H1 (cell line): ENCODE measurements at regions not wholly inside any gene's neighbourhood (a gene's known extent, or its start where the extent isn't known, plus 50 kb on each side); places are given as distances from the start of the nearest gene placed in this dataset.

Experiments
- CTCF ChIA-PET: fragments of 300-600 bp; sonication (Branson Sonifier 250); formaldehyde crosslinking; loops from one replicate; lab custom pipeline; 2021; ENCODE audit not compliant: partially characterized antibody; lab: Charles Lee
- POLR2A ChIA-PET: fragments of 300-600 bp; sonication (Branson Sonifier 250); formaldehyde crosslinking; loops from one replicate; lab custom pipeline; 2021; ENCODE audit warnings: inconsistent platforms; ENCODE audit not compliant: partially characterized antibody; lab: Charles Lee
- DNase-seq, 2 experiments: peaks; one replicate each; pipeline versions ENCODE4 v3.0.0 to v3.0.0-alpha.2; 2010 to 2022; ENCODE audit warnings: low spot score in 2 of 2, low read depth in 1 of 2, mixed read lengths in 1 of 2
- FAIRE-seq: peaks from 2 replicates; lab custom pipeline; 2011; peaks lifted over from hg19 to GRCh38; lab: Jason Lieb, UNC
- H2AFZ ChIP-seq: 2 replicates; pipeline ENCODE4 v1.8.1; 2012; ENCODE audit warnings: low read length, inconsistent platforms
- H2AK5ac ChIP-seq: 2 replicates; pipeline ENCODE4 v1.6.1; 2013; ENCODE audit warnings: low read depth, low read length
- H2BK120ac ChIP-seq: replicated peaks from 2 replicates; pipeline ENCODE3; 2013; ENCODE audit warnings: low read depth, low read length, inconsistent platforms
- H2BK12ac ChIP-seq: 2 replicates; pipeline ENCODE4 v1.6.1; 2013; ENCODE audit warnings: low read depth, low read length
- H2BK15ac ChIP-seq: 2 replicates; pipeline ENCODE4 v1.6.1; 2013; ENCODE audit warnings: low read length
- H2BK20ac ChIP-seq: 2 replicates; pipeline ENCODE4 v1.6.1; 2013; ENCODE audit warnings: low read length
- H2BK5ac ChIP-seq: 2 replicates; pipeline ENCODE4 v1.6.1; 2013; ENCODE audit warnings: low read depth, low read length
- H3K14ac ChIP-seq: 2 replicates; pipeline ENCODE4 v1.6.1; 2013; ENCODE audit warnings: inconsistent platforms; ENCODE audit not compliant: insufficient read length
- H3K18ac ChIP-seq: 2 replicates; pipeline ENCODE4 v1.6.1; 2013; ENCODE audit warnings: low read length; ENCODE audit errors: extremely low read depth
- H3K23ac ChIP-seq: 2 replicates; pipeline ENCODE4 v1.6.1; 2013; ENCODE audit warnings: inconsistent platforms; ENCODE audit not compliant: insufficient read length
- H3K23me2 ChIP-seq: 2 replicates; pipeline ENCODE4 v1.6.1; 2013; ENCODE audit warnings: low read depth, low read length
- H3K27ac ChIP-seq: 2 replicates; pipeline ENCODE4 v1.6.1; 2011; ENCODE audit warnings: low read depth, low read length, inconsistent platforms
- H3K27me3 ChIP-seq, 4 experiments: replicated peaks in 1 of 4; 1 replicate in 1 of 4; 2 replicates in 3 of 4; pipeline versions ENCODE4 v1.6.1 to v1.8.1; 2011 to 2013; ENCODE audit warnings: low read length in 3 of 4, mild to moderate bottlenecking in 3 of 4, inconsistent platforms in 2 of 4, mixed read lengths in 2 of 4, moderate library complexity in 1 of 4; ENCODE audit not compliant: control insufficient read depth in 3 of 4, insufficient read depth in 3 of 4; ENCODE audit errors: extremely low read depth in 1 of 4
- H3K36me3 ChIP-seq, 4 experiments: 2 replicates each; pipeline versions ENCODE4 v1.6.1 to v1.8.1; 2011 to 2013; ENCODE audit warnings: mild to moderate bottlenecking in 4 of 4, low read length in 3 of 4, moderate library complexity in 2 of 4, control low read depth in 1 of 4, inconsistent platforms in 1 of 4; ENCODE audit not compliant: insufficient read depth in 4 of 4, control insufficient read depth in 2 of 4
- H3K4ac ChIP-seq: replicated peaks from 2 replicates; pipeline ENCODE3; 2013; ENCODE audit warnings: low read length, low read depth, mixed read lengths, inconsistent platforms; ENCODE audit not compliant: insufficient read length
- H3K4me1 ChIP-seq, 4 experiments: replicated peaks in 1 of 4; 1 replicate in 1 of 4; 2 replicates in 3 of 4; pipeline versions ENCODE4 v1.6.1 to v1.8.1; 2011 to 2013; ENCODE audit warnings: low read length in 3 of 4, inconsistent platforms in 2 of 4, mixed read lengths in 1 of 4; ENCODE audit not compliant: insufficient read depth in 4 of 4, control insufficient read depth in 3 of 4
- H3K4me2 ChIP-seq, 2 experiments: 2 replicates each; pipeline versions ENCODE4 v1.6.1 to v1.8.1; 2011 to 2013; ENCODE audit warnings: low read depth in 2 of 2, low read length in 2 of 2, control low read depth in 1 of 2, inconsistent platforms in 1 of 2, mild to moderate bottlenecking in 1 of 2; ENCODE audit not compliant: insufficient read depth in 1 of 2
- H3K4me3 ChIP-seq, 4 experiments: fragments of 200-600, 300-600 bp in 1 of 4; sonication (generic), shearing (Covaris generic), sonication (Bioruptor Twin) in 1 of 4; 2 replicates each; pipeline versions ENCODE4 v1.5.1 to v1.8.1; 2011 to 2016; ENCODE audit warnings: low read length in 4 of 4, low read depth in 3 of 4, control low read depth in 2 of 4, inconsistent platforms in 2 of 4, mild to moderate bottlenecking in 2 of 4, mixed read lengths in 1 of 4, moderate library complexity in 1 of 4; ENCODE audit not compliant: insufficient read depth in 2 of 4; ENCODE audit errors: extremely low read depth in 1 of 4
- H3K56ac ChIP-seq: replicated peaks from 2 replicates; pipeline ENCODE3; 2013; ENCODE audit warnings: low read depth, mild to moderate bottlenecking, mixed read lengths, low read length, inconsistent platforms; ENCODE audit not compliant: insufficient read length
- H3K79me1 ChIP-seq: 2 replicates; pipeline ENCODE4 v1.6.1; 2013; ENCODE audit warnings: low read depth, low read length, control low read depth
- H3K79me2 ChIP-seq, 2 experiments: 2 replicates each; pipeline versions ENCODE4 v1.6.1 to v1.8.1; 2012 to 2013; ENCODE audit warnings: low read length in 2 of 2, mild to moderate bottlenecking in 2 of 2, inconsistent platforms in 1 of 2; ENCODE audit not compliant: insufficient read depth in 2 of 2, control insufficient read depth in 1 of 2
- H3K9ac ChIP-seq, 4 experiments: replicated peaks in 1 of 4; 1 replicate in 1 of 4; 2 replicates in 3 of 4; pipeline versions ENCODE4 v1.6.1 to v1.8.1; 2011 to 2013; ENCODE audit warnings: low read depth in 3 of 4, low read length in 3 of 4, control low read depth in 2 of 4, mild to moderate bottlenecking in 2 of 4, moderate library complexity in 2 of 4, inconsistent platforms in 1 of 4; ENCODE audit errors: extremely low read depth in 1 of 4
- H3K9me3 ChIP-seq, 2 experiments: 2 replicates each; pipeline versions ENCODE4 v1.6.1 to v1.8.1; 2012 to 2013; ENCODE audit warnings: mild to moderate bottlenecking in 2 of 2, moderate library complexity in 2 of 2, control low read depth in 1 of 2, inconsistent platforms in 1 of 2, low read depth in 1 of 2, low read length in 1 of 2, mixed read lengths in 1 of 2; ENCODE audit not compliant: insufficient read depth in 2 of 2
- H4K20me1 ChIP-seq, 2 experiments: replicated peaks in 1 of 2; 2 replicates each; pipeline versions ENCODE3 to v1.8.1; 2011 to 2013; ENCODE audit warnings: inconsistent platforms in 2 of 2, low read length in 2 of 2, mild to moderate bottlenecking in 1 of 2; ENCODE audit not compliant: insufficient read depth in 2 of 2, control insufficient read depth in 1 of 2
- H4K5ac ChIP-seq: 2 replicates; pipeline ENCODE4 v1.6.1; 2013; ENCODE audit warnings: low read length, low read depth, mixed read lengths, inconsistent platforms; ENCODE audit not compliant: insufficient read length
- H4K8ac ChIP-seq: 2 replicates; pipeline ENCODE4 v1.8.0; 2013; ENCODE audit warnings: mild to moderate bottlenecking, moderate library complexity, low read length, inconsistent platforms; ENCODE audit not compliant: insufficient read depth; ENCODE audit errors: extremely low read depth
- H4K91ac ChIP-seq: replicated peaks from 2 replicates; pipeline ENCODE3; 2013; ENCODE audit warnings: low read length, mixed read lengths, inconsistent platforms; ENCODE audit not compliant: insufficient read length
- BCL11A ChIP-seq, 2 experiments: IDR thresholded peaks; one replicate each; pipeline ENCODE4 v1.6.1; 2011; ENCODE audit warnings: low read depth in 2 of 2, low read length in 2 of 2, mild to moderate bottlenecking in 2 of 2
- CBX8 ChIP-seq: fragments of 300-800, 300-1000 bp; sonication (generic); IDR thresholded peaks from 2 replicates; pipeline ENCODE4 v1.7.1; 2016; ENCODE audit warnings: low read depth, low read length, borderline replicate concordance
- CTCF ChIP-seq, 3 experiments: IDR thresholded peaks; 1 replicate in 2 of 3; 2 replicates in 1 of 3; pipeline versions ENCODE4 v1.5.1 to v1.6.1; 2011; ENCODE audit warnings: low read length in 3 of 3, mild to moderate bottlenecking in 3 of 3, inconsistent platforms in 2 of 3, low read depth in 1 of 3, moderate library complexity in 1 of 3; ENCODE audit not compliant: insufficient read depth in 1 of 3; ENCODE audit errors: control extremely low read depth in 1 of 3
- GABPA ChIP-seq: IDR thresholded peaks from 2 replicates; pipeline ENCODE4 v1.6.1; 2011; ENCODE audit warnings: mild to moderate bottlenecking, low read length, moderate library complexity, borderline replicate concordance; ENCODE audit not compliant: insufficient read depth
- KDM4A ChIP-seq: IDR thresholded peaks from one replicate; pipeline ENCODE4 v1.7.1; 2012; ENCODE audit warnings: low read depth, mild to moderate bottlenecking, moderate library complexity, low read length, inconsistent platforms; ENCODE audit not compliant: severe bottlenecking
- MAFK ChIP-seq: IDR thresholded peaks from 2 replicates; pipeline ENCODE4 v1.6.1; 2012; ENCODE audit warnings: low read depth, mild to moderate bottlenecking, improper control_type of control experiment, low read length
- RBBP5 ChIP-seq: IDR thresholded peaks from 2 replicates; pipeline ENCODE4 v1.7.1; 2012; ENCODE audit warnings: low read depth, mild to moderate bottlenecking, inconsistent platforms, low read length, moderate library complexity, borderline replicate concordance
- SAP30 ChIP-seq: fragments of 300-600 bp; sonication (generic); IDR thresholded peaks from 2 replicates; pipeline ENCODE4 v1.7.1; 2012; ENCODE audit warnings: low read length, moderate library complexity, mild to moderate bottlenecking, inconsistent platforms; ENCODE audit not compliant: insufficient read depth, insufficient replicate concordance
- SIN3A ChIP-seq, 2 experiments: IDR thresholded peaks in 1 of 2; conservative IDR thresholded peaks in 1 of 2; 2 replicates each; pipeline ENCODE4 v1.6.1; 2011 to 2012; ENCODE audit warnings: low read length in 2 of 2, improper control_type of control experiment in 1 of 2, low read depth in 1 of 2, mild to moderate bottlenecking in 1 of 2
- SIX5 ChIP-seq: IDR thresholded peaks from 2 replicates; pipeline ENCODE4 v1.6.1; 2011; ENCODE audit warnings: mild to moderate bottlenecking, low read depth, low read length
- TCF12 ChIP-seq: IDR thresholded peaks from 2 replicates; pipeline ENCODE4 v1.6.1; 2011; ENCODE audit warnings: low read depth, mild to moderate bottlenecking, low read length
- YY1 ChIP-seq: IDR thresholded peaks from 2 replicates; pipeline ENCODE4 v1.6.1; 2011; ENCODE audit warnings: low read depth, mild to moderate bottlenecking, low read length
- WGBS, 2 experiments: shearing (Covaris generic) in 1 of 2; methylation state at CpG; one replicate each; pipeline versions ENCODE4 v1.1.6 to v1.1.7; 2013 to 2015; ENCODE audit warnings: low lambda C conversion rate in 2 of 2, mixed read lengths in 2 of 2, inconsistent platforms in 1 of 2, low coverage in 1 of 2, missing lambda C conversion rate in 1 of 2; ENCODE audit not compliant: insufficient replicate concordance in 2 of 2, insufficient coverage in 1 of 2, insufficient read length in 1 of 2; ENCODE audit errors: extremely low coverage in 1 of 2, missing lambda C conversion rate in 1 of 2; 5-methylcytosine and 5-hydroxymethylcytosine counted together

GRCh38 chr6:51430589-51430988 lies 611.9 kb downstream of the TFAP2B start:
- no peak overlapping the region for H2BK20ac ChIP-seq
- no peak overlapping the region for H3K23ac ChIP-seq
- no peaks in the 10 kb centered on the region for H4K20me1 ChIP-seq
- H3K23me2 ChIP-seq, result no peaks in the 10 kb centered on the region
- H2AFZ ChIP-seq, result no peak overlapping the region
- no peak overlapping the region for H3K14ac ChIP-seq
- DNase-seq (no peak), FAIRE-seq (no peak)
- 86% methylated on average over 2 of the region's 2 CpGs; no CpG with 5 or more reads in 1 of the 2 experiments for WGBS, 2 experiments
- H3K4me2 ChIP-seq, result no peak overlapping the region; a peak in 1 of 4 replicates
- H3K4ac ChIP-seq, result no peak overlapping the region
- ChIA-PET POLR2A (no interaction called here), CTCF (no interaction called here)
- no peaks in the 10 kb centered on the region for H3K36me3 ChIP-seq
- no peaks in the 10 kb centered on the region for H3K4me1 ChIP-seq
- no peak overlapping the region for H3K56ac ChIP-seq
- H3K9ac ChIP-seq, result no peak overlapping the region
- TF ChIP-seq CBX8 (no peak), CTCF (IDR thresholded peaks at IDR 0.05; ENCODE audit: control extremely low read depth in 1 of 3, insufficient read depth in 1 of 3, low read depth in 1 of 3, low read length in 3 of 3) (no peak), YY1 (no peak), MAFK (no peak), GABPA (no peak), TCF12 (no peak), SIN3A (conservative IDR thresholded peaks at IDR 0.05 in 1 of 2, IDR thresholded peaks at IDR 0.05 in 1 of 2; ENCODE audit: low read depth in 1 of 2, low read length in 2 of 2) (no peak), KDM4A (no peak), SAP30 (no peak), BCL11A (IDR thresholded peaks at IDR 0.05; ENCODE audit: low read depth in 2 of 2, low read length in 2 of 2) (no peak), SIX5 (no peak), RBBP5 (no peak)
- H2BK15ac ChIP-seq, result no peak overlapping the region
- no peak overlapping the region for H4K8ac ChIP-seq
- H3K18ac ChIP-seq, result no peak overlapping the region
- no peak overlapping the region for H4K91ac ChIP-seq
- H2AK5ac ChIP-seq, result no peak overlapping the region
- H3K4me3 ChIP-seq, result no peak overlapping the region; a peak in 1 of 8 replicates
- H3K27me3 ChIP-seq, result no peaks in the 10 kb centered on the region
- no peak overlapping the region for H4K5ac ChIP-seq
- H3K27ac ChIP-seq, result no peak overlapping the region
- H3K79me2 ChIP-seq, result no peaks in the 10 kb centered on the region
- no peaks in the 10 kb centered on the region for H3K79me1 ChIP-seq
- no peak overlapping the region for H2BK120ac ChIP-seq
- no peak overlapping the region for H2BK5ac ChIP-seq
- H3K9me3 ChIP-seq, result no peaks in the 10 kb centered on the region
- no peak overlapping the region for H2BK12ac ChIP-seq
